Activated CD4-positive, alpha-beta T cell treated with anti-CD3 and anti-CD28 coated beads for 48 hours (primary cell): ENCODE measurements at regions not wholly inside any gene's neighbourhood (a gene's known extent, or its start where the extent isn't known, plus 50 kb on each side); places are given as distances from the start of the nearest gene placed in this dataset.
A peak's percentile ranks its signal among the peaks of the same experiment; 100 is the strongest.
"Not testable (repeated sequence)": the region's sequence is repeated elsewhere in the genome, so short reads cannot be mapped to it uniquely, and the experiment has no call there.

Source experiments
- DNase-seq: peaks from one replicate; pipeline ENCODE4 v3.0.0-alpha.2; 2020

DNA sequence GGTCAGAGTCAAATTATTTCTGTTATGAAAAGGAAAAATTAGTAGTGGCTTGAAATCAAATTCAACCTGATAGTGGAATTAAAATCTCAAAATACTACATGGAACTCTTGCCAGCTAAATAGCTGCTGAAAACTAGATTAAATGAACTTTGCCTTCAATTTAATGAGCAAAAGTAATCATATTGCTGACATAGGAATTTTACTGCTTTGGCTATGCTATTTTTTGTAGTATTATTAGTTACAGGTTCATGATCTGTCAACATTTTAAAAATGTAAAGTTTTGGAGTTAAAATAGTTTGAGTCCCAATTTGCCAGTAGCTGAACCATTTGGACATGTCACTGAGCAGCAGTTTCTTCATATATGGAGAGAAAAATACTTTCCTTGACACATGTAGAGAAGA, 81.4 kb downstream of the RERGL start:
- no peak for DNase-seq

DNA sequence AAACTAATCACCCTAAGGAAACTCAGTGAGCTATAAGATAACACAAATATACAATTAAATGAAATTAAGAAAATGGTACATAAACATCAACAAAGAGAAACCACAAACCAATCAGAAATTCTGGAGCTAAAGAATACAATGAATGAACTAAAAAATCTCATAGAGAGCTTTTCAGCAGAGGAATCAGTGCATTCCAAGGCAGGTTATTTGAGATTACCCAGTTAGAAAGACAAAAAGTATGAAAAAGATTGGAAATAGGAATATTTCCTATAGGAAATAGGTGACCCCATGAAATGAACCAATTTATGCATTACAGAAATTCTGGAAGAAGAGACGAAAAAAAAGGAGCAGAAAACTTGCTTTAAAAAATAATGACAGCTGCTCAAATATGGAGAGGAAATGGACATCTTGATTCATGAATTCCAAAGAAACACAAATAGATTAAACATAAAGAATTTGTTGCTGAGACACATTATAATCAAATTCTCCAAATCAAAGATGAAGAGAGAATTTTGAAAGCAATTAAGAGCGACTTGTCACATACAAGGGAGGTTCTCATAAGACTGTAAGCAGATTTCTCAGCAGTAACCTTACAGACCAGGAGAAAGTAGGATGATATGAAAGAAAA, 90.7 kb downstream of the RERGL start:
- DNase-seq = no peak

DNA sequence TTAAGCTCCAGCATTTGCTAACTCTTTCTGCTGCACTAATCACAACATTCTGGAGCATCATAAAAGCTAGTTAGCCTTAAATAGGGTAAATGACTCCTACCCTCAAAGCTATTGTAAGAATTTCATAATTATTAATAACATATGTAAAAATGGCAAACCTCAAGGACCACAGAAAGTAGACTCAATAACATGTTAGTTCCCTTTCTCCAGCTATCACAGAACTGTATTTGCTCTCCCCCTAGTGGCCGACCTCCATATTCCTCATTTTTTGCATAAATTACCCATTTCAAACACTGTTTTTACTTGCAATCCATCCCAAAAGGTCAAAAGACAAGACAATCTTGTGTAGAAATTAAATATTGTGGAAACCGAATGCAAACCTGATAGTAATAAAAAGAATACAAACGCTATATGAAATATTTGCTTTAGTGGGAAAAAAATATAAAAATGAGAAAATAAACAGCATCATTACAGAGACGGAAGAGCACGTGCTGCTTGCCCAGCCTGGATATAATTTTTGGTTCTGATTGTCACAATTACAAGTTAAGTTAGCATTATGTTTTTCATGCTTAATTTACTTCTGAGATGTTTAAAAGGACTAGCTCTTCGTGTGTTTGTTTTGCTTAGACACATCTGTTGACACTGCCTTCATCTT, 97.9 kb downstream of the RERGL start:
- DNase-seq = peak; percentile 17

DNA sequence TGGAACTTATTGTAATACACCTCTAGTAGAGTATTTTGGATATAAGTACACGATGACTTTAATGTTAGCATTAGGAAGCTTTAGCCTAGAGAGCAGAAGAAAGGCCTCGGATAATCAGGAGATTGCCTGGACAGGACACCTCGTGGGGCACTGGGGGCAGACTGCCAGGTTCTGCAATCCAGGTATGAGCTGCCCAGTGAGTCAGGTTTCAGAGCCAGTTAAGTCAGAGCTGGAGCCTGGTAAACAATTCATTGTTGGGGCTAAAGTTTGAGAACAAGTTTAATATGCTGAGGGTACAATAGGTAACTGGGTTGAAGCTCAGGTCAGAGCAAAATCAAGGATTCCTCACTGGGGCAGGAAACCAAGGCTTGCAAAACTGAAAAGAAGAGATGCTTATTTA, 107.4 kb downstream of the RERGL start:
- no peak for DNase-seq

DNA sequence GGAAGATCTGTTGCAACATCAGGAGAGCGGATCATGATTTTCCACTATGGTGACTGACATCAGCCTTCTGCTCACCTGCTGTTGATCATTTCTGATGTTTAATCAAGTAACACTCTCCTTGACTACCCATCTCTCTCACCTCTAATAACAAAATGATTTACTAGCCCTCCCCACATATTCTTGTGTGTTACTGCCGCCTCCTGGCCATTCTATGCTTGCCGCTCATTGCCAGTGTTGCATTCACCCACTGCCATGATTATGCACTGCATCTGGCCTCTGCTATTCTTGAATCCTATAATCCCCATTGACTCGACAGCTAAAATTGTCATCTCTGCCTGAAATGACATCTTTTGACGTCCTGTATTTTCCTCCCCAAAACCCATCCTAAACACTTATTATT, 113.8 kb downstream of the RERGL start:
- no peak for DNase-seq

DNA sequence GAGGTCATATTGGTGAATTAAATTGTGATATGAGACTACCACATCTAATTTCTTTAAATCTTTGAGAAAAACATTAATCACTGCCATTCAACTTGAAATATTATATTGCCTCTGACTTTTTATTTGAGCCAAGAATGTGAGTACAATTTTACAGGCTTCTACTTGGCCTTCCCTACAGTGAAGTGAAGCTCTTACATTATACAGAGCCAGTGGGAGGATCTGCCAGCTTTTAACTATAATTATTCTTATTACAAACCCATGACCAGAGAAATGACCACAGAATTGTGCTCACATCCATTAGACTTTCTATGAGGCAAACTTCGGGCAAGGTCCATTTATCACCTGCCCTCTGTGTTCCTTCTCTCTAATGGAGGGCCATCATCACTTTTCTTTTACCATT, 114.2 kb downstream of the RERGL start:
- DNase-seq = no peak

DNA sequence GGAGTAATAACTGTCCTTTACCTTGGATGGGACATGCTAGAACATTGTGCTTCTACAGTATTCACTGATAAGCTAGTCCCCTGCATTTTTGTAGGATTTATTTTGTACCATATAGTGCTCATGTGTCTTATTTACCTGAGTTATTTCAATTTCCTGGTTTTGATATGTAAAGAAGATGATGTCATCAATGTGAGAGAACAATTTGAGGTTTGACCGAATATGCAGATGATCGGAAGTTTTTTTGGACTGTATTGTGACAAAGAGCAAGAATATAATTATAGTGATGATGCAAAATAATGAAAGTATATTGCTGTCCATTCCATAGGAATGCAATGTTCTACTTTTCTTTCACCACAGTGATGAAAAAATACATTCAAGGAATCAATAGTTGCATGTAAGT, 114.8 kb downstream of the RERGL start:
- DNase-seq = no peak

DNA sequence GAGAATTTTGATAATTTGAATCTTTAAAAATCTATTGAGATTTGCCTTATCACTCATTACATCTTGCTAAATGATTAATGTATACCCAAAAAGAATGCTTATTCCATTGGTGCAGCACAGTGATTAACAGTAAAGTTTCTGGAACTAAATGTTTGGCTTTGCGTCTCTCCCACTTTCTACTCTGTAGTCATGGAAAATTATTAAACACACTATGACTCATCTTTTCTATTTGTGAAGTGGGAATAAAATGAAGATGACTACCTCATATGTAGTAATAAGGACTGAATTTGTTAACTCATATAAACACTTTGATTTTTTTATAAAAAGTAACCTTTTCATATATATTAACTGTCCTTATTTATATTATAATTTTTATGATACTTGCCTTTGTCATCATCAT, 118.1 kb downstream of the RERGL start:
- DNase-seq = no peak

DNA sequence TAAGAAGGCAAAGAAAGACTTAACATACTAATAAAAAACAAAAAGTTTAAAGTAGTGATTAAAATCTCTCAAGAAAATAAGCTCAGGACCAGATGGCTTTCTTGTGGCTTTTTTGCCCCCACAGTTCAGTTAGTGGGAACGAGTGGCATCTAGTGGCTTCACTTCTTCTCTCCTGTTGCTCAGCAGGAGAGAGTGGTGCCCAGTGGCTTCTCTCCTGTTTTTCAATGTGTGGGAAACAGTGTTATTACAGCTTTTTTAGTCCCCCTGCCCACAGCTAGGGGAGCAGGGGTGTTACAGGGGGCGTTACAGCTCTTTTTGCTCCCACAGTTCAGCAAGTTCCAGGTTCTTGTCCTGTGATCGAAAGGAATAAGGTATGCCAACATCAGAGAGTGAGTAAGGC, 135.2 kb downstream of the RERGL start:
- no peak for DNase-seq

DNA sequence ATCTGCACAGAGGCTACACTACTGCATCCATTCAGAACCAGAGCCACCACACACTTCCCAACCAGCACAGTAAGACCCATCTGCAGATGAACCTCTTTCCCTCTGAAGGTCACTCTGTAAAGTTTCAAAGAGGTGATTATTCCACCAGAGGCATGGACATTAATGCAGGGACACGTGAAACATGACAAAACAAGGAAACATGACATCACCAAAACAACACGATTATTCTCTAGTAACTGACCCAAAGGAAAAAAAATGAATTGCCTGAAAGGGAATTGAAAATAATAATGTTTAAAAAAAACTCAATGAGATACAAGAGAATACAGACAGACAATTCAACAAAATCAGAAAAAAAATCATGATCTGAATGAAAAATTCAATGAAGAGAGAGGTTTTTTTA, 139.1 kb downstream of the RERGL start:
- no peak for DNase-seq

DNA sequence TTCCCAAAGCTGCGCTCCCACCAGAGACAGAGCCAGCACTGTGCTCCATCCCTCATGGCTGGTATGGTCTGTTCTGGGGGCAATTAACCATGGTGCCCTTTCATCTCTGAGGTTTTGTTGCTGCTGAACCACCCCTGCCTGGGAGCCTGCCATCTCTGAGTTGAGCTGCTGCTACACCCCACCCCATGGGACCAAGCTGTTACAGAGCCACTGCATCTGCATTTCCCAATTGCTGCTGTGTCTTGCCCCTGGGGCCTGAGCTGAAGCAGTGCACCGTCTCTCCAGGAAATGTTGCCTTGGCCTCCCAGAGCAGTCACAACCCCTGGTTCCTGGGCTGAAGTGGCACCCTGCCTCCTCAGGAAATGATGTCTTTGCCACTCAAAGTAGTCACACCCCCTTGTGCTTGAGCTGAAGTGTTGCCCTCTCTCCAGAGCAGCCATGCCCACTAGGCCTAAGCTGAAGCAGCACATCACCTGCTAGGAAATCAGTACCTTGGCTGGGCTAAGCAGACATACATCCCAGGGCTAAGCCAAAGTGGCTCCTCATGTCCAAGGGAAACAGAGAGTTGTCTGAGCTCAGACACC, 140.3 kb downstream of the RERGL start:
- DNase-seq = no peak

DNA sequence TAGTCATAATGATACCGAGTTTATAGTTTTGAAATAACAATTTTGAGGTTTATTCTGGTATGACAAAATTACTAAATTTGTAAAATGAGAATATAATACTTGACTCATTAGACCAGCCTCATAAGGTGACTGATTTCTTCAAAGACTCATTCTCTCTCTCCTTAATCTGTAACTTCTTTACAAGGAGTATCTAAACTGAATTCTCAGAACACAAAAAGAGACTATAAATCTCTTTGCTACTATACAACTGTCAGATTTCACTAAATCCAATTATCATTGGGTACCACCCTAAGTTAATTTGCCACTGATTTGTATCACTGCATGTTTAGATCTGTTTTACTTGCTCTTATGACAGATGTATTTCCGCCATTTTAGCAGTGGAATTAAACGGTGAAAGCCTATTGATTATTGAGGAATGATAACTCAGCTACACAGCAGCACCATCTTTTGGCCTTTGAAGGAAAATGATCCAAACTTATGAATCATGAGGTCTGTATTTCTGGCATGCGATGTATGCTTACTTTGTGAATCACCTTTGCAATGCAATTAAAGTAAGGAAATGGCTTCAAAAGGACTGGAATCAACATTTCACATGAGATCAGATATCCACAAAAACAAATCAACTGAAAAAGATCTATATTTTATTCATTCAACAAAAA, 161.2 kb downstream of the RERGL start:
- no peak for DNase-seq

DNA sequence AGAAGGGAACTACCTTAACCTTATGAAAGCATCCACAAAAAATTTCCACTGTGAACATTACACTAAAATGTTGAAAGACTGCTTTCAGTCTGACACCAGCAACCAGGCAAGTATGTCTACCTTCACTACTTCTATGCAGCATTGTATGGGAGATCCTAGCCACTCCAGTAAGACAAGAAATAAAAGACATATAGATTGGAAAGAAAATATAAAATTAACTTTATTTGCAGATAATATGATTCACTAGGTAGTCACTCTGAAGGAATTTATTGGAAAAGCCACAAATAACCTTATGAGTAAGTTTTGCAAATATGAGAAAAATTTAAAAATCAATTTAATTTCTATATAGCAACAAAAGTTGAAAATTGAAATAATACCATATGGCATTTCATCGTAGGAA, 172.0 kb downstream of the RERGL start:
- no peak for DNase-seq

DNA sequence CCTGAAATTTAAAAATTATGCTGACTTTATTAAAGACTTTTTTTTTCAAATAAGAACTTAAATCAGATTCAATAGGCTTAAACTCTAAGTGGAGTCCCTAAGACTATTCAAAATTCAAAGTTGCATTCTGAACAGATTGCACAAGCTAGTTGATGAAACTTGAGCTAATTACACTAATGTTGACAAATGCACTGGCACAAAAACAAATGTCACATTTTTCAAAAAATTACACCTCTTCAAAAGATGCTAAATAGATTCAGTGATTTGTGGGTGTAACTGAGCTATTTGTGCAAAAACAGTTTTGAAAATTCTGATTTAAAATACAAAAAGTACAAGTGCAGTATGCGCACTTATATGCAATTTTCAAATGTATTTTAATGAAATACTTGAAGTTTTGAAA, 205.4 kb downstream of the RERGL start:
- no peak for DNase-seq

DNA sequence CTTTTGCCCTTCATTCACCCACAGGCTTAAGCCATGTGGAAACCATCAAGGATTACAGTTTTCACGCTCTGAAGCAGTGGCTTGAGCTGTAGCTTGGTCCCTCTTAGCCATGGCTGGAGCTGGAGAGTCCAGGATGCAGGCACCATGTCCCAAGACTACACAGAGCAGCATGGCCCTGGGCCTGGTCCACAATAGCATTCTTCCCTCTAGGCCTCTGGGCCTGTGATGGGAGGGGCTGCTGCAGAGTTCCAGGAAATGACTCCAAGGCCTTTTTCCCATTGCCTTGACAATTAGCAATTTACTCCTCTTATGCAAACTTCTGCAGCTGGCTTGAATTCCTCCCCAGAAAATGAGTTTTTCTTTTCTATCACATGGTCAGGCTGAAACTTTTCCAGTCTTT, 211.3 kb downstream of the RERGL start:
- DNase-seq = no peak

DNA sequence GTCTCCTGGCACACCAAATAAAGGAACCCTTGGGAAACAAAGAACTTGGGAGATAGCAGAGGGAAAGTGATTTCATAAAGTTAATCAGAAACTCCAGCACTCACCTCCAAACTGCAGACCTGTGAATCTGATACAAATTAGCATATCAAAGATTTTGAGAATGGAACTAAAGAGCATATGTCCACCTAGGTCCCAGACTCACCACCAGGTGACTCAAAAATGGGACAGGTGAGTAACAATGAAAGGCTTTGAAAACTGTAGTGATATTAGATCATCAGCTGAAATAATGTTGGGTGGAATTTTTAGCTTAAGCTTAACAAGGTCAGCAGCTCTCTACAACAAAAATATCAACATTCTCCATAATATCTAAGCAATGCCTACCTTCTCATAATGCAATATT, 214.8 kb downstream of the RERGL start:
- no peak for DNase-seq

DNA sequence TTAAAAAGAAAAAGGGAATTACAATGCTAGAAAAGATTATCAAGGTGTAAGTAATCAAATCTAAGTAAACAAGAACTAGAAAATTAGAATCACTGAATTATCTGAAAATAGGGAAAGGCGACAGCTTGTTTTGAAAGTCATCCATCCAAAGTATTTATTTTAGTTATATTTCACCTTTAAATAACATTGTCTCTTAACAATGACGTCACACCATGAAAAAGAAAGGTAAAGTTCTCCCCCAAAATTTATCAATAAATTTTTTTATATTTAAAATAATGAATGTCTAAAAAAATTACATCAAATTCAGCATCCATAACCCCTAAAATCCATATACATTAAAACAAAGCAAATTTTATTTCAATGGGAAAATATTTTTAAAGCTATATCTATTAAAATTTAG, 223.2 kb downstream of the RERGL start:
- no peak for DNase-seq

DNA sequence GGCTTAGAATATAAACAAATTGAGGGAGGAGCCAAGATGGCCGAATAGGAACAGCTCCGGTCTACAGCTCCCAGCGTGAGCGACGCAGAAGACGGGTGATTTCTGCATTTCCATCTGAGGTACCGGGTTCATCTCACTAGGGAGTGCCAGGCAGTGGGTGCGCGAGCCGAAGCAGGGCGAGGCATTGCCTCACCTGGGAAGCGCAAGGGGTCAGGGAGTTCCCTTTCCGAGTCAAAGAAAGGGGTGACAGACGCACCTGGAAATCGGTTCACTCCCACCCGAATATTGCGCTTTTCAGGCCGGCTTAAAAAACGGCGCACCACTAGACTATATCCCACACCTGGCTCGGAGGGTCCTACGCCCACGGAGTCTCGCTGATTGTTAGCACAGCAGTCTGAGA, 234.4 kb downstream of the RERGL start:
- not testable (repeated sequence) for DNase-seq

DNA sequence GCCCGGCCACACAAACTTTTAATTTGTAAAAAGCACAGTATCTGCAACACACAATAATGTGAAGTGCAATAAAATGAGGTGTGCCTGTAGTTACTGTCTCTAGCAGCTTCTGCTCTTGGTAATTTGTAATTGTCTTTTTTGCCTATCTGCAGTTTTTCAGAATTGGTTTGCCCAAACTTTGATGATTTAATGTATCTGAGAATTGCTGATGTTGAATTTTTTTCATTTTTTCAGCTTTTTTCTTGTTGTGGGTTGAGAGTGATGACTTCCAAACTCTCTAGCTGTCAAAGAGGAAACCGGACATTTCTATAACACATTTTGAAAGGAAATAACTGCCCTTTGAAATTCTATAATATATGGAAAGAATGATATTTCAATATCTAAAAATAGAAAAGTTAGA, 236.9 kb downstream of the RERGL start:
- no peak for DNase-seq

DNA sequence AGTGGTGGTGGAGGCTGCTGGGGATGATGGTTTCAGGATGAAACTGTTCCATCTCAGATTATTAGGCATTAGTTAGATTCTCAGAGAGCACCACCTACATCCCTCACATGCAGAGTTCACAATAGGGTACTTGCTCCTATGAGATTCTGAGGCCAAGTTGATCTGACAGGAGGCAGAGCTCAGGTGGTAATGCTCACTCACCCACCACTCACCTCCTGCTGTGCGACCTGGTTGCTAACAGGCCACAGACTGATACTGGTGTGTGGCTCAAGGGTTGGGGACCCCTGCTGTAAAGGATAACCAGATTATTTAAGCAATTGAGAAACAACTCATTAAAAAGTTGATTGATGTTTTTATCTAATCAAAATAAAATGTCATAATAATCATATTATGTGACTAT, 248.5 kb downstream of the RERGL start:
- no peak for DNase-seq

DNA sequence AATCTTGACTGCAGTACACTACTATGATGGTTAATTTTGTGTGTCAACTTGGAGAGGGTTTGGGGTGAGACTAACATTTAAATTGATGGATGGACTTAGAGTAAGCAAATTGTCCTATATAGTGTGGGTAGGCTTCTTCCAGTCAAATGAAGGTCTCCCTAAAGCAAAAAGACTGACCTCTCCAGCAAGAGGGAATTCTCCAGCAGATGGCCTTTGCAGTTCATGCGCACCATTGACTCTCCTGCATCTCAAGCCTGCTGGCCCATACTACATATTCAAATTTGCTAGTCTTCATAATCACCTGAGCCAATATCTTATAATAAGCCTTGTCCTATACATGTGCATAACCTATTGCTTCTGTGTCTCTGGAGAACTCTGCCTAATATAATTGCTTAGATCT, 260.2 kb downstream of the RERGL start:
- no peak for DNase-seq

DNA sequence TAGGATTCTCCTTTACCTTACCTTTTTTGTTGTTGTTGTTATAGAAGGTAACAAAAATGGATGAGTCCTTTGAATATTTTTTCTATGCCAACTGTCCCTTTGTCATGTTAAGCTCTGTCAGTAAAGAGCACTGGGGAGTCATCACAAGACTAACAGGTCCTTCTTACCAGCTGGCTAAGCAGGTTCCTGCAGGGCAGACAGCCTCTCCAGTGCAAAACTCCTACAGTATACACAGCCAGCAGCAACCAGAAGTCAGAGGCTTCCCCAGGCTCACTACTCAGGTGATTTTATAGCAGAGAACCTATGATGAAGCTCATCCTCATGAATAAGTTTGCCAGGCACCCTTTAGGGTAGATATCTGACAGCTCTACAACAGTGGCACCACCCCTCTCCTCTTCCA, 271.1 kb downstream of the RERGL start:
- DNase-seq = no peak

DNA sequence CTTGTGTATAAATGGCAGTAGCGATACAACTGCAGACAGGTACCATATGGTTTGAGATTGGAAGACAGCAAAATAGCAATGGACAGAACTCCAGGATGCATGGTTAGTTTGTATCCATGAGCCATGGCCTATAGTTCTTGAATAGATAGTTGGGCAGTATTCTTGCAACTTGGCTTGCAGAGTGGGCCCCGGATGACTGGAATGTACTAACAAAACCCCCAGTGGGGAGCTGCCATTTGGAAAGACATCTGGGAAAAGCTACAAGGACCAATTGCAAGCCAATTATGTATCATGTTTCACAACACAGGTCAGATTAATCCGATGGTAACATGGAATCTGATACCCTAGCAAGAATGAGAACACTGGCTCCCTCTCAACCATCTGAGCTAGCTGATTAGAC, 279.6 kb downstream of the RERGL start:
- DNase-seq = no peak

DNA sequence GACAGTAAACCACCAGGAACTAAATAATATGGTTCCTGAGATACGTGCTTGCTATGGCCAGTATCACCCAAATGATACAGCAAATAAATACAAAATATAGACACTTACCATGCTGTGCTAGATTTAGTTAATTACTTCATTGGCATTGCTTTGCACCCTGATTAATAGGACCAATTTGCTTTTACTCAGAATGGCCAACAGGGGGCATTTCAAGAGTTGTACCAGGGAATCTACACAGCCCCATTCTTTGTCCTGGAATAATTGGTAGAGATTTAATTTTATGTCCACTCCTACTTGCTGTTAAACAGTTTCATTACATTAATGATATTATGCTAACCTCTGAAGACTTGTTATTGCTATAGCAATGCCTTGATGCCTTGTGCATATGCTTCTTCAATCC, 280.8 kb downstream of the RERGL start:
- no peak for DNase-seq
